ENCODE measurements at regions not wholly inside any gene's neighbourhood (a gene's known extent, or its start where the extent isn't known, plus 50 kb on each side); places are given as distances from the start of the nearest gene placed in this dataset.

GRCh38 chr1:228862542-228863505, 127.5 kb downstream of the RHOU start:
- TF ChIP-seq POLR2A (IDR thresholded peaks at IDR 0.05) (no peak), CTCF (IDR thresholded peaks at IDR 0.05) (no peak)
